Activated CD8-positive, alpha-beta memory T cell treated with anti-CD3 and anti-CD28 coated beads, Interleukin-2, amount 50 U/mL, for 24 hours (primary cell): ENCODE measurements at regions not wholly inside any gene's neighbourhood (a gene's known extent, or its start where the extent isn't known, plus 50 kb on each side); places are given as distances from the start of the nearest gene placed in this dataset.

Experiments
- DNase-seq: peaks from one replicate; pipeline ENCODE4 v3.0.0-alpha.2; 2020; ENCODE audit errors: extremely low read depth

DNA sequence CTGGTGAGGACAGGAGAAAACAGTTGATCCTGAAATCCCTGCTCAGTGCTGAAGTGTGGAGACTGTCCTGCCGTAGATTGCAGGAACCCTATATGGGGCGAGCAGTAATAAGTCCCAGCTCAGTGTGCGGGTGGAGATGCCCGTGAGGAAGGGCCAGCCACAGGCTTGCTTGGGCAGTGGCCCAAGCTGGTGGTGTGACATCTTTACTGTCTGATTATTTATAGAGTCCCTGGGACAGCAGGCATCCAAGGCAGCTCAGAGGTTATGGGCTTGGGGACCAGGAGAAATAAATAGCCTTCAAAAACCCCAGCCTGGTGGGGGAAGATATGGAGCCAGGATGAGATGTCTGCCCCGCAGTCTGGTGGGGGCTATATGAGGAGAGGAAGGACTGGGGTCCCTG is 170.7 kb upstream of the POU3F1 start:
- DNase-seq: no peak

GRCh38 chr1:38213646-38214434 is 167.2 kb upstream of the POU3F1 start:
- DNase-seq: no peak

DNA sequence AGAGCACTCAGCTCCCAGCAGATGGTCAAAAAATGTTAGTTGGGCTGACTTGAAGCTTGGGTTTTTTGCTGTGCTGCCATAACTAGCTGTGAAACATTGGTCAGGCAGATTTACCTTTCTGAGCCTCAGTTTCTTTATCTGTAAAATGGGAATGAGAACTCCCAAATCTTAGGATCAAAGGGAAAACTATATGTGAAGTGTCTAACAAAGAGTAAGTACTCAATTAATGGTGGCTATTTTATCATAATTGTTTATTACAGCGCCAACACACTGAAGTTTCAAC is 164.2 kb upstream of the POU3F1 start:
- DNase-seq: no peak

- DNase-seq: no peak
Measured at GRCh38 chr1:38210021-38210894, 163.7 kb upstream of the POU3F1 start.

DNA sequence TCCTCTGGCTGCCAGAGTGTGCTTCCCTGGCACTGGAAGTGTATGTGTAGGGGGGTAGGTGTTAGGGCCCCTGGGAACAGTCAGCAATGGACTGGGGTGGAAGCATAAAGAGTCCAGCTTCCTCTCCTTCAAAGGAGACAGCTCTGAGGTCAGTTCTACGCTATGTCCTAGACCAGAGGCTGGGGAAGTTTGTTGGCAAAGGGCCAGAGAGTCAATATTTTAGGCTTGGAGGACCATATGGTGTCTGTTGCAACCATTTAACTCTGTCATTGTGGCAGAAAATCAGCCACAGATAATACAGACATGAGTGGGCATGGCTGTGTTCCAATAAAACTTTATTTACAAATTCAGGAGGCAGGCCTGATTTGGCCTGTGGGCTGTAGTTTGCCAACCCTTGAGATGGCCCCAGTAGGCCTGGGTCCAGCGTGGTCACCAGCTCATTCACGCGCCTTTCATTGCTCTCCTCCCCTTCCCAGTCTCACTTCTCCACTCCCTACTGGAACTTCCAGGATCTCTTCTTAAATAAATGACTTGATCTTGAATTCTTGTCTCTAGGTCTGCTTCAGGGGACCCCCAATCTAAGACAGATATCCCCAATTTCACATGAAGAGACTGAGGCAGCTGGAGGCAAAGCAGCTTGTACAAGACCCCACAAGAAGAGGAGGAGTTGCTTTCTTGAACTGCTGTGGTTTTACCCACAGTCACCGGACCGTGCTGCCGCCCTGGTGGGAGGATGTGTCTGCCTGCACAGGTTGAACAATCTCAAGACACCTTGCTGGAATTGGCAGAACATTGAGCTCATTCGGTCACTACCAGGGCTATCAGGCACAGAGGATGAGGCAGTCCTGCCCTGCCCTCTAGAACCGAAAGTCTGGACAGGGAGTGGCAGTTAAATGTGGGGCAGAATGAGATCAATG is 162.4 kb upstream of the POU3F1 start:
- DNase-seq: no peak

- no peak for DNase-seq
Measured at GRCh38 chr1:38207906-38208305, 161.3 kb upstream of the POU3F1 start.

- no peak for DNase-seq
Measured at GRCh38 chr1:38207275-38207674, 160.7 kb upstream of the POU3F1 start.

DNA sequence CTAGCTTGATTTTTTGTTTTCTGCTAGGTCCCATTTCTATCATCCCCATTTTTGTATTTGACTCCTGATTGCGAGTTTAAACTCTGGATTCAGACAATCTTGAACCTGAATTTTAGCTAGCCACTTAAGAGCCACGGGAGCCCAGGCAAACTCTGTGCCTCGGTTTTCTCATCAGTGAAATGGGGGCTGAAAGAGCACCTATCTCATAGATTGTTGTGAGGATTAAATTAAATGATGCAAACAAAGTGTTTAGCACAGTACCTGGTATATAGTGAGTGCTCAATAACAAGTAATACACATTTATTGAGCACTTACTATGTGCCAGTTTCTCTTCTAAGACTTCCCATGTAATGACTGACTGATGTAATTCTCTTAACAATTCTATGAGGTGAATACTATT is 158.1 kb upstream of the POU3F1 start:
- no peak for DNase-seq

GRCh38 chr1:38203441-38203840 is 156.8 kb upstream of the POU3F1 start:
- DNase-seq: no peak

- DNase-seq: no peak
Measured at GRCh38 chr1:38201431-38201830, 154.8 kb upstream of the POU3F1 start.

DNA sequence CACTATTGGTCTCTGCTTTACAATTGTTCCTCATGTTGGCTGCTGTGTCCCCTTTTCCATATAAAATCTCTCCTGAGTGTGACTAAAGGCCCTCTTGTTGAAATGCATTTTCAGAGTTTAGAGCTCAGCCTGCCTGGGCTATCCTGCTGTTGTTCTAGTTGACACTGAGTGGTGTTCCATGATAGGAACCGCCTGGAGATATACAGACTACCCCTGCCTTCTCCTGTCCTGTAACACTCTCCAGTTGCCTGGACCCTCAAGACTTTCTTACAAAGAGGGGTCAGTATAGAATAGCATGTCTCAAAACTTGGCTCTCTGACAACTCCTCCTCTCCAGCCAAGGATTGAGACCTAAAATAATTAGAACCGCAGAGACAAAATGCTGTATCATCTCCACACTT is 152.0 kb upstream of the POU3F1 start:
- no peak for DNase-seq

DNA sequence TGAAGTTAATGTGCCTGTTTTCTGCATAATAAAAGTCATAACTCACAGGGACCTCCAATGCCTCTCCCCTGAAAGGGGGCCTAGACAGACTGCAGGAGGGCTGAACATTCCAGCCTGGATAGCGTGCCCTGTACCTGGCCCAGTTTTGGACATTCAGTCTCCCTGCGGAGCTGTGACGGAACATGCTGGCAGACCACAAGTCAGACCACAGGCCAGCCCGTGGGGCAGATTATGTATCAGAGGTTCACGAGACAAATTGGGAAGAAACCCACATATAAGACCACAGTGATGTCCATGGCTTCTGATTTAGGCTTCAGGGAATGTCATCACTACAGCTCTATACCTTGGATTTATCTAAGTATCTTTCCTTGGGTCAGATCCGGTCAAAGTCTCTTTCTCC is 151.5 kb upstream of the POU3F1 start:
- no peak for DNase-seq

DNA sequence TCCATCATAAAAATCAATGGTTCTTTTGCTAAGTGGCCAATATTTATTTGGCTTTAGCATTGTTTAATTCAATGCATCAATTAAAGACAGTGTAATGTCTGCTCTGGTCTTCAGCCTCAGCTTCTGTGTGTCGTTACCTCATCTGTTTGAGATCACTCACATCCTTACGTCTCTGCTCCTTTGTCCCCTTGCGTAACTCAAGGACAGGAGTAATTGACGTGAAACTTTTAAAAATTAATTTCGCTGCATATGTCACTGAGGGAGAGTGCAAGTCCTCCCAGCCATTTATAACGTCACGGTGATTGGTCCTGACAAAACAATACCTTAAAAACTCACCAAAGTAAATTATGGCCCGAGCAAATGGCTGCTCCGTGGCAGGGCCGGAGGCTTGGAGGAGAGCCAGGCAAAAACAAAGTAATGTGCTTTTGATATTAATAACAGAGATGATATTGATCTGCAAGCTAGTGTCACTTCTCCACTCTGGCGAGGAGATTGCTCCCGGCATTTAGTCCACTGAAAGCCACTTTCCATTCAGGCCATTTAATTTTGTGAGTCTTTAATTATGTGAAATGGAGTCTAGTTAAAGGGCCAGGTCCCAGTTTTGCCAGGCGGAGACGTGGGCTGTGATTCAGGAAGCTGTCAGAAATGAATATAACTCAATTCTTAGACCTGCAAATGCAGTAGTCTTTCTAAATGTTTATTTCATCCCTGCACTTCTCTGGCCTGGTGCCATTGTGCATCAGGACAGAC is 150.9 kb upstream of the POU3F1 start:
- DNase-seq: no peak

- DNase-seq: no peak
Measured at GRCh38 chr1:38194472-38194871, 147.9 kb upstream of the POU3F1 start.

DNA sequence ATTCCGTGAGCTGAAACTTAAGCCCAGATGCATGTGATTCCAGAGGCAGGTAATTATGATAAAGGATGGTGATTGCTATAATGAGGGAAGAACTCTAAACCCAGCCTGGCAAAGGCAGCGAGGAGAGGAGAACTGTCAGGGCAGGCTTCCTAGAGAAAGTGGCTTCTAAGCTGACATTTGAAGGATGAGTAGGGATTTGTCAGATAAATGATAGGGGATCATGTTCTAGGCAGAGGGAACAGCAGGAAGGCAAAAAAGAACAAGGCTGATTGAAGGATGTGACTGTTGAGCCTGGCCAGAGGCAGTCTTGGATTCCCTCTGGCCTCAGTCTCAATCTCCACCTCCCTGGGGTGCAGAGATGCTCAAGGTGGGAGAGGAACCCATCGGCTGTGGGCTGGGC is 146.4 kb upstream of the POU3F1 start:
- no peak for DNase-seq

- no peak for DNase-seq
Measured at GRCh38 chr1:38191461-38191860, 144.9 kb upstream of the POU3F1 start.

DNA sequence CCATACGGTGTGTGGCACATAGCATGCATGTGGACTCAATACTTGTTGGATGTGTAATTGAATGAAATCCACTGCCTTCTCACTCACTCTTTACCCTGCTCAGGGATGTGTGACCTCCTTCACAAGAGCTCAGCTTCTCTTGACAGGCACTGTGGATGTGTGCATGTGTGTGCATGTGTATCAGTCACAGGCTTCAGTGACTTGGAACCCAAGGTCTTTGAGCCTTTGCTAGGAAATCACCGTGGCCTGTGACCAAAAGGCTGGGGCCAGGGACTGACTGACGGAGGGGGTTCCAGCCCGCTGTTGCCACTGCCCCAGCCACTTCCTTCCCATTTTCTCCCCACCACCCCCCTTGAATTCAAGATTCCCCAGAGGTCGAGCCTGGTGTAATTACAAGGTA is 144.4 kb upstream of the POU3F1 start:
- DNase-seq: no peak

GRCh38 chr1:38187552-38187951 is 141.0 kb upstream of the POU3F1 start:
- DNase-seq: no peak

GRCh38 chr1:38186566-38186965 is 140.0 kb upstream of the POU3F1 start:
- no peak for DNase-seq

GRCh38 chr1:38185913-38186312 is 139.3 kb upstream of the POU3F1 start:
- no peak for DNase-seq

GRCh38 chr1:38183747-38184146 is 137.2 kb upstream of the POU3F1 start:
- DNase-seq: no peak

- no peak for DNase-seq
Measured at GRCh38 chr1:38183096-38183495, 136.5 kb upstream of the POU3F1 start.
